LNCAP (cell line): ENCODE measurements at regions not wholly inside any gene's neighbourhood (a gene's known extent, or its start where the extent isn't known, plus 50 kb on each side); places are given as distances from the start of the nearest gene placed in this dataset.

Experiments
- TF ChIP-seq, protein P1 (sequence below): fragments of 450-650 bp; IDR thresholded peaks from 2 replicates; pipeline ENCODE4 v1.5.1; 2017; ENCODE audit warnings: mild to moderate bottlenecking

DNA sequence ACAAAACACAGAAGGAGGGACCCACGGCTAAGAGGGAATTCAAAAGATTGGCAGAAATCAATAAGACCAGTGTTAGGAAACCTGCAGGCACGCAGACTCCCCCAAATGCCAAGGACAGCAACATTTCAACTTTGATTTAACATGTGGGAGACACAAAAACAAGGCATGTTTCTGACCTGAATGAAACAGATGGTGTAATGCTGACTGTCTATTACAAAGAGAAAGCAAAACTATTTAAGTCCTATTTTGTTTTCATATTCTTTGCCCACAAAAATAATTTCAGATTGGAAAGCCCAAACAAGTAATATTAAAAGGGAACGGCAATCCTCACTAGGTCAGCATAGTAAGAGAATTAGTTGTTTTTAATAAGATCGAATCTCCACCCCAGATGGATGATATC is 107.9 kb downstream of the S1PR1 start:
- TF ChIP-seq, protein P1, sequence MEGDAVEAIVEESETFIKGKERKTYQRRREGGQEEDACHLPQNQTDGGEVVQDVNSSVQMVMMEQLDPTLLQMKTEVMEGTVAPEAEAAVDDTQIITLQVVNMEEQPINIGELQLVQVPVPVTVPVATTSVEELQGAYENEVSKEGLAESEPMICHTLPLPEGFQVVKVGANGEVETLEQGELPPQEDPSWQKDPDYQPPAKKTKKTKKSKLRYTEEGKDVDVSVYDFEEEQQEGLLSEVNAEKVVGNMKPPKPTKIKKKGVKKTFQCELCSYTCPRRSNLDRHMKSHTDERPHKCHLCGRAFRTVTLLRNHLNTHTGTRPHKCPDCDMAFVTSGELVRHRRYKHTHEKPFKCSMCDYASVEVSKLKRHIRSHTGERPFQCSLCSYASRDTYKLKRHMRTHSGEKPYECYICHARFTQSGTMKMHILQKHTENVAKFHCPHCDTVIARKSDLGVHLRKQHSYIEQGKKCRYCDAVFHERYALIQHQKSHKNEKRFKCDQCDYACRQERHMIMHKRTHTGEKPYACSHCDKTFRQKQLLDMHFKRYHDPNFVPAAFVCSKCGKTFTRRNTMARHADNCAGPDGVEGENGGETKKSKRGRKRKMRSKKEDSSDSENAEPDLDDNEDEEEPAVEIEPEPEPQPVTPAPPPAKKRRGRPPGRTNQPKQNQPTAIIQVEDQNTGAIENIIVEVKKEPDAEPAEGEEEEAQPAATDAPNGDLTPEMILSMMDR: no peak

DNA sequence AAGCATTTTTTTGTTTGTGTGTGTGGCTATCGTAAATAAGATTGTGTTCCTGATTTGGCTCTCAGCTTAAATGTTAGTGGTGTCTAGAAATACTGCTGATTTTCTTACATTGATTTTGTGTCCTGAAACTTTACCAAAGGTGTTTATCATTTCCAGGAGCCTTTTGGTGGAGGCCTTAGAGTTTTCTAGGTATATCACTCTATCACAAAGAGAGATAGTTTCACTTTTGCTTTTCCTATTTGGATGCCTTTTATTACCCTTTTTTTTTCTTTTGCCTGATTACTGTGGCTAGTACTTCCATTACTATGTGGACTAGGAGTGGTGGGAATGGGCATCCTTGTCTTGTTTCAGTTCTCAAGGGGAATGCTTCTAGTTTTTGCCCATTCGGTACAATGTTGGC is 109.6 kb downstream of the S1PR1 start:
- TF ChIP-seq, protein P1: no peak

DNA sequence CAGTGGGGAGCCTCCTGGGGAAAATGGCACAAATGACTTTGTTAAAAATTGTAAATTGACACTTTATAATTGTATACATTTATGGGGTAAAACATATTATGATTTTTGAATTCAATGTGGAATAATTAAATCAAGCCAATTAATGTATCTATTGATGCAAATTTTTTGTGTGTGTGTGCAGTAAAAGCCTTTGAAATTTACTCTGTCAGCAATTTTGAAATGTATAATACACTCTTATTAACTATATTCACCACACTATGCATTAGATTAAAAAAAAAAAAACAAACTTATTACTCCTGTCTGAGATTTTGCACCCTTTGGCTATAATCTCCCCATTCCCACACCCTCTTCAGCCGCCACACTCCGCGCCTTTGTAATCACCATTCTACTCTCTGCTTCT is 119.2 kb downstream of the S1PR1 start:
- TF ChIP-seq, protein P1: no peak

DNA sequence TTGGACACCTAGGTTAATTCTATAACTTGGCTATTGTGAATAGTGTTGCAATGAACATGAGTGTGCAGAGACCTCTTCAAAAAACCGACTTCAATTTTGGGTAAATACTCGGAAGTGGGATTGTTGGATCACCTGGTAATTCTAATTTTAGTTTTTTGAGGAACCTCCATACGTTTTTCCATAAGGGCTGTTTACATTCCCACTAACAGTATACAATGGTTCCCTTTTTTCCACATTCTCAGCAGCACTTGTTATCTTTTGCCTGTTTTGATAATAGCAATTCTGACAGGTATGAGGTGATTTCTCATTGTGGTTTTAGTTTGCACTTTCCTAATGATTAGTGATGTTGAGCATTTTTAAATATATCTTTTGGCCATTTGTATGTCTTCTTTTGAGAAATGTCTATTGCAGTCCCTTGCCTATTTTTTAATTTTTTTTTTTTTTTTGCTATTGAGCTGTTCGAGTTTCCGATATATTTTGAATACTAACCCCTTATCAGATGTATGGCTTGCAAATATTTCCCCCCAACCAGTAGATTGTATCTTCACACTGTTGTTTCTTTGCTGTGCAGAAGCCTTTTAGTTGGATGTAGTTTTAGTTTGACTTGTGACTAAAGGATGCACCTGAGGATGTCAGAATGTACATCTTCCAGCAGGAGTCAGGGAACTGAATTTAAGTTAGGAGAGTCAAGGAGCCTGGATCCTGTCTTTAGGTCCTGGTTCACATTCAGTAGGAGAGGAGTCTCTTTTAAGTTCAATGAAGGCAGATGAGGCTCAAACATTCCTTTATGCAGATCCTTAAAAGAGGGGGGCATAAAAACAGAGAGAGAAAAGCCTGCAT is 120.0 kb downstream of the S1PR1 start:
- TF ChIP-seq, protein P1: no peak

DNA sequence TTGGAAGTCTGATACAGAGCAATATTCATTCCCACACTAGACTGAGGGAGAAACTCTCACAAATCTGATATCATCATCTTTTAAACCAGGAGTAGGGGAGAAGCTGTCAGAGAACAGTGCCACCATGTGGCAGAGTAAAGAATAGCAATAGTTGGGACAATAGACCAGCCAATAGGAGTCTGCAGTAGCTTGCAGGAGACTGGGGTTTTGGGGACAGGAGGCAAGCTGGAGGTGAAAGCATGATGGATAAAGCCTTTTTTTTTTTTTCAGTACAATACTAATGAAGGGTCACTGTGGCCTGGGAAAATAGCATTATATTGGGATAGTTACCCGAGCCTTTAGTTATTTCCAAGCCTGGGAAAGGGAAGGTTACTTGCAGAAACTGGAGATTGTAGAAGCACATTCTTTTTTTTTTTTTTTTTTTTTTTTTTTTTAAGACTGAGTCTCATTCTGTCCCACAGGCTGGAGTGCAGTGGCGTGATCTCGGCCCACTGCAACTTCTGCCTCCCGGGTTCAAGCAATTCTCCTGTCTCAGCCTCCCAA is 120.7 kb downstream of the S1PR1 start:
- TF ChIP-seq, protein P1: peak; percentile 85

DNA sequence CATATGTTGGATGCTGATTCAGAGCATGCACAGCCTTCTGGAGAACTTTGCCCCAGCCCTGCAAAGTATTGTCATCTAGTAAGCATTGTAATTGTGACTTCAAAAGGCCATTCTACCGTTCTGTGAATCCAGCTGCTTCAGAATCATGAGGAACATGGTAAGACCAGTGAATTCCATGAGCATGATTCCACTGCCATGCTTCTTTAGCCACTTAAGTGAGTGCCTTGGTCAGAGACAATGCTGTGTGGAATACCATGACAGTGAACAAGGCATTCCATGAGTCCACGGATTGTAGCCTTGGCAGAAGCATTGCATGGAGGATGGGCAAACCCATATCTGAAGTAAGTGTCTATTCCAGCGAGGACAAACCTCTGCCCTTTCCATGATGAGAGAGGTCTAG is 123.7 kb downstream of the S1PR1 start:
- TF ChIP-seq, protein P1: no peak

DNA sequence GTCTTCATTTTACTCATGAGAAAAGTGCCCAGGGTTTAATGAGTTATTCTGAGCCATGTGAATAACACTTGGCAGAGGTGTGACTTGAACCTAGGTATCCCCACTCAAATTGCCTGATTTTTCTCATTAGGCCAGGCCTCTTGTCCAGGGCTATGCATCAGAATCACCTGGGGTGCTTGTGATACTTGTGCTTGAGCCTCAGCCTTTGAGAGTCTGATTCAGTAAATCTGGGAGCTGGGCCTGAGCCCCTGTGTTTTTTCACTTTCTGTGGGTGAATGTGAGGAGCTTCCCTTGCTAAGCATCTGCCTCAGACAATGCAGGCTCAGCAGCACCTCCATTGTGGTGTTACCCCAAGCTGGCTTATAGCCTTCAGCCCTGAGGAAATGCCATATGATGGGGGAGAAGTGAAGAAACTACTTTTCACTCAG is 127.1 kb downstream of the S1PR1 start:
- TF ChIP-seq, protein P1: no peak
